ENCODE measurements at regions not wholly inside any gene's neighbourhood (a gene's known extent, or its start where the extent isn't known, plus 50 kb on each side); places are given as distances from the start of the nearest gene placed in this dataset.

DNA sequence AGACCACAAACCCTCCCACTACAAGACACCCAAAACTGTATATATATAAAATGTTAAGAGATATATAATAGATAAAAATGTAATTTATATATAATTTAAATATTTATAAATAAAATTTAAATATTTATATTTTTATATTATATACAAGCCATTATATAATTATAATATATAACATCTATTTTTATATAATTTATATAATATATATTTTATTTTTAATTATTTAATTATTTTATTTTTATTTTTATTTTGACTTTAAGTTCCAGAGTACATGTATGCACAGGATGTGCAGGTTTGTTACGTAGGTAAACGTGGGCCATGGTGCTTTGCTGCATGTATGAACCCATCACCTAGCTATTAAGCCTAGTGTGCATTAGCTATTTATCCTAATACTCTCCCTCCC lies 1090.2 kb downstream of the NXPH1 start:
- TF ChIP-seq POLR2A (IDR thresholded peaks at IDR 0.05; ENCODE audit: low read length) (no peak), GATA1 (IDR thresholded peaks at IDR 0.05; ENCODE audit: low read depth, low read length) (no peak)

Measured in erythroblast (primary cell).